Suprapubic skin (tissue), 4 donors: ENCODE measurements at regions not wholly inside any gene's neighbourhood (a gene's known extent, or its start where the extent isn't known, plus 50 kb on each side); places are given as distances from the start of the nearest gene placed in this dataset.

ENCODE experiments used
- DNase-seq, 2 donors: peaks; one replicate each; pipeline ENCODE4 v3.0.0-alpha.2; 2019; ENCODE audit warnings: low spot score in 2 of 2
- H3K27ac ChIP-seq: fragments of 200-600 bp; sonication (generic); one replicate; pipeline ENCODE4 v1.5.1; 2019
- H3K27me3 ChIP-seq: fragments of 200-600 bp; sonication (generic); one replicate; pipeline ENCODE4 v1.5.1; 2019
- H3K36me3 ChIP-seq: fragments of 200-600 bp; sonication (generic); one replicate; pipeline ENCODE4 v1.5.1; 2019
- H3K4me1 ChIP-seq: fragments of 200-600 bp; sonication (generic); one replicate; pipeline ENCODE4 v1.5.1; 2019
- H3K4me3 ChIP-seq: fragments of 200-600 bp; sonication (generic); one replicate; pipeline ENCODE4 v1.5.1; 2019; ENCODE audit warnings: mild to moderate bottlenecking
- H3K9me3 ChIP-seq: fragments of 200-600 bp; sonication (generic); one replicate; pipeline ENCODE4 v1.5.1; 2019
- EP300 ChIP-seq: sonication (generic); formaldehyde crosslinking; IDR thresholded peaks from one replicate; pipeline ENCODE4 v1.6.1; 2017; ENCODE audit warnings: antibody characterized with exemption
- POLR2A ChIP-seq, 2 donors: fragments of 450-650 bp; IDR thresholded peaks; one replicate each; pipeline ENCODE4 v1.6.1; 2017; ENCODE audit warnings: antibody characterized with exemption in 2 of 2, mild to moderate bottlenecking in 2 of 2, moderate library complexity in 2 of 2
- POLR2AphosphoS5 ChIP-seq, 3 donors: sonication (generic); formaldehyde crosslinking; IDR thresholded peaks; one replicate each; pipeline ENCODE4 v1.6.1; 2017; ENCODE audit warnings: antibody characterized with exemption in 3 of 3
- WGBS: methylation state at CpG from one replicate; pipeline ENCODE4 v1.1.5; 2018; 5-methylcytosine and 5-hydroxymethylcytosine counted together
- TF ChIP-seq, protein P1 (sequence below), 2 donors: fragments of 200-600 bp in 1 of 2; fragments of 450-650 bp in 1 of 2; sonication (generic) in 1 of 2; IDR thresholded peaks; one replicate each; pipeline ENCODE4 v1.5.1; 2016 to 2019; ENCODE audit warnings: antibody characterized with exemption in 2 of 2, mild to moderate bottlenecking in 1 of 2, moderate library complexity in 1 of 2

DNA sequence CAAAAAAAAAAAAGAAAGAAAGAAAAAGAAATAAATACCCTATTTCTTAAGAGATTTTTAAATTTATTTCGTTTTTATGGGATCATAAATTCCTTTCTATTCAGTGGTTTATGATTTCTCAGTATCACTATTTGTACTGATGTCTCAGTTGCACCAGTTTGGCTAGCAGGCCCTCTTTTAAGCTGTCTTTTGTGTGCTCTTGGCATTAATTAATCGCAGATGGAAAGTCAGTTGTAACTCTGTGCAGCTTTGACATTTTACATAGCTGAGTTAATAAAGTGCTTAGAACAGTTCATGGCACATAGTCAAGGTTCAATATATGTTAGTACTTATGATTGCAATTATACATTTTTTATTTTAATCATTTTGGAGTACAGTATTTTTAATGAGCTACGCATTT lies 123.7 kb upstream of the NUDT6 start:
- DNase-seq = no peak
- Histone ChIP-seq H3K27ac (no peak overlapping the region), H3K4me1 (no peaks in the 10 kb centered on the region), H3K36me3 (no peaks in the 10 kb centered on the region), H3K27me3 (no peaks in the 10 kb centered on the region), H3K9me3 (peaks cover 36% of the 10 kb centered on the region), H3K4me3 (no peak overlapping the region)
- 70% methylated on average over 3 of the region's 3 CpGs for WGBS
- TF ChIP-seq, protein P1, sequence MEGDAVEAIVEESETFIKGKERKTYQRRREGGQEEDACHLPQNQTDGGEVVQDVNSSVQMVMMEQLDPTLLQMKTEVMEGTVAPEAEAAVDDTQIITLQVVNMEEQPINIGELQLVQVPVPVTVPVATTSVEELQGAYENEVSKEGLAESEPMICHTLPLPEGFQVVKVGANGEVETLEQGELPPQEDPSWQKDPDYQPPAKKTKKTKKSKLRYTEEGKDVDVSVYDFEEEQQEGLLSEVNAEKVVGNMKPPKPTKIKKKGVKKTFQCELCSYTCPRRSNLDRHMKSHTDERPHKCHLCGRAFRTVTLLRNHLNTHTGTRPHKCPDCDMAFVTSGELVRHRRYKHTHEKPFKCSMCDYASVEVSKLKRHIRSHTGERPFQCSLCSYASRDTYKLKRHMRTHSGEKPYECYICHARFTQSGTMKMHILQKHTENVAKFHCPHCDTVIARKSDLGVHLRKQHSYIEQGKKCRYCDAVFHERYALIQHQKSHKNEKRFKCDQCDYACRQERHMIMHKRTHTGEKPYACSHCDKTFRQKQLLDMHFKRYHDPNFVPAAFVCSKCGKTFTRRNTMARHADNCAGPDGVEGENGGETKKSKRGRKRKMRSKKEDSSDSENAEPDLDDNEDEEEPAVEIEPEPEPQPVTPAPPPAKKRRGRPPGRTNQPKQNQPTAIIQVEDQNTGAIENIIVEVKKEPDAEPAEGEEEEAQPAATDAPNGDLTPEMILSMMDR (IDR thresholded peaks at IDR 0.05) = no peak
- TF ChIP-seq EP300 (no peak), POLR2AphosphoS5 (IDR thresholded peaks at IDR 0.05) (no peak), POLR2A (IDR thresholded peaks at IDR 0.05) (no peak)

DNA sequence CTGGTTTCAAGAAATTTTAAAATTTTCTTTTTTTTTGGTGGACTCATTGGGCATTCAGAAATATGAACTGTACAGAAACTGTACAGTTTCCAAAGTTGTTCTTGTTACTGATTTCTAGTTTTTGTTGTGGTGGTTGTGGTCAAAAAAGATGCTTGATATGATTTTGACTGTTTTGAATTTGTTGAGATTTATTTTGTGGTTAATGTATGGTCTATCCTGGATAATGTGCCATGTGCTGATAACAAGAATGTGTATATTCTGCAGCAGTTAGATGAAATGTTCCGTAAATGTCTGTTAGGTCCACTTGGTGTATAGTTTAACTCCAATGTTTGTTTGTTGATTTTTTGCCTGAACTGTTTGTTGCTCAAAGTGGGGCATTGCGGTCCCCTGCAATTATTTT lies 127.6 kb upstream of the NUDT6 start:
- no peak for DNase-seq
- H3K36me3 ChIP-seq = no peaks in the 10 kb centered on the region
- H3K27me3 ChIP-seq = no peaks in the 10 kb centered on the region
- H3K4me1 ChIP-seq = no peaks in the 10 kb centered on the region
- WGBS = 94% methylated on average over 2 of the region's 2 CpGs
- TF ChIP-seq EP300 (no peak), POLR2AphosphoS5 (IDR thresholded peaks at IDR 0.05) (no peak), POLR2A (IDR thresholded peaks at IDR 0.05) (no peak)
- TF ChIP-seq, protein P1 (IDR thresholded peaks at IDR 0.05) = no peak
- H3K27ac ChIP-seq = no peak overlapping the region
- H3K9me3 ChIP-seq = peaks cover 29% of the 10 kb centered on the region
- no peak overlapping the region for H3K4me3 ChIP-seq

DNA sequence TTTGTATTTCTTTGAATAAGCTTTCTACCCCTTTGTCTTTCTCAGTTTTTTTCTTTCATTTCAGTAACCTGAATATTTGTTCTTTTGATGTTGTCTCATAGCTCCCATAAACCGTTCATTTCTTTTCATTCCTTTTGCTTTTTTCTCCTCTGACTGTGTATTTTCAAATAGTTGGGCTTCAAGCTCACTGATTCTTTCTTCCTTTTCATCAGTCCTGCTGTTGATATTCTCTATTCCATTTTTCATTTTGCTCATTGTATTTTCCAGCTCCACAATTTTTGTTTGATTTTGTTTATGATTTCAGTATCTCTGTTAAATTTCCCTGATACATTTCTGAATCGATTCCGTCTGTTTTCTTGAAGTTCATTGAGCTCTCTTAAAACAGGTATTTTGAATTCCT lies 129.6 kb upstream of the NUDT6 start:
- Histone ChIP-seq H3K27me3 (no peaks in the 10 kb centered on the region), H3K4me3 (no peak overlapping the region), H3K4me1 (no peaks in the 10 kb centered on the region), H3K36me3 (peaks cover under 1% of the 10 kb centered on the region), H3K9me3 (peaks cover 29% of the 10 kb centered on the region), H3K27ac (no peak overlapping the region)
- TF ChIP-seq, protein P1 (IDR thresholded peaks at IDR 0.05) = no peak
- no peak for TF ChIP-seq EP300
- TF ChIP-seq POLR2AphosphoS5 (IDR thresholded peaks at IDR 0.05) = no peak
- TF ChIP-seq POLR2A (IDR thresholded peaks at IDR 0.05) = no peak
- 98% methylated on average over 3 of the region's 3 CpGs for WGBS
- no peak for DNase-seq

DNA sequence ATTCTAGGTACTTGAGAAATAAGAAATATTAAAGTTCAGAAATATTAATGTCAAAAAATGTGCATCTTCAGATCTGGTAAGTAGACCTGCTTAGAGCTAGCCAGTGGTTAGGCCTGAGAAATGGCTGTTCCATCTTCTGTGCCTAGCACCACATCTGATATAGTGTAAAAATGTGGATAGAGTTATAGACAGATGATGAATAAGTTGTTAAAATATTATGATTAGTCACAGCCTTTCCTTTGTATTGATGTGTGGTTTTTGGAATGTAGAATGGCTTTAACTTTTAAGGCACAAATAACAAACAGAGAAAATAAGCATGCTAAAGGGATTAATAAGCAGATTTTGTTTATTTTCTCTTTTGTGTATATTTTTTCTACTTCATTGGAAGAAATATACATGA lies 133.5 kb upstream of the NUDT6 start:
- TF ChIP-seq POLR2AphosphoS5 (IDR thresholded peaks at IDR 0.05) = no peak
- no peak for DNase-seq
- H3K27me3 ChIP-seq = no peaks in the 10 kb centered on the region
- H3K9me3 ChIP-seq = peaks cover 13% of the 10 kb centered on the region
- no peak overlapping the region for H3K4me3 ChIP-seq
- peaks cover 8% of the 10 kb centered on the region for H3K36me3 ChIP-seq
- H3K27ac ChIP-seq = no peak overlapping the region
- no peaks in the 10 kb centered on the region for H3K4me1 ChIP-seq

DNA sequence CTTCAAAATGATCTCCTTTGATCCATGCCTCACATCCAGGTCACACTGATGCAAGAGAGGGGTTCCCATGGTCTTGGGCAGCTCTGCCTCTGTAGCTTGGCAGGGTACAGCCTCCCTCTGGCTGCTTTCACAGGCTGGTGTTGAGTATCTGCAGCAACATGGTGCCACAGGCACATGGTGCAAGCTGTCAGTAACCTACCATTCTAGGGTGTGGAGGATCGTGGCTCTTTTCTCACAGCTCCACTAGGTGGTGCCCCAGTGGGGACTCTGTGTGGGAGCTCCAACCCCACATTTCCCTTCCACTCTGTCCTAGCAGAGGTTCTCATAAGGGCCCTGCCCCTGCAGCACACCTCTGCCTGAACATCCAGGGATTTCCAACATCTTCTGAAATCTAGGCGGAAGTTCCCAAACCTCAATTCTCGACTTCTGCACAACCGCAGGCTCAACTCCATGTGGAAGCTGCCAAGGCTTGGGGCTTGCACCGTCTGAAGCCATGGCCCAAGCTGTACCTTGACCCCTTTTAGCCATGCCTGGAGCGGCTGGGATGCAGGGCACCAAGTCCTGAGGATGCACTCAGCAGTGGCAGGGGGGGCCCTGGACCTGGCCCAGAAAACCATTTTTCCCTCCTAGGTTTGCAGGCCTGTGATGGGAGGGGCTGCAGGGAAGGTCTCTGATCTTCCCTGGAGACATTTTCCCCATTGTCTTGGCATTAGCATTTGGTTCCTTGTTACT lies 137.8 kb upstream of the NUDT6 start:
- 95% methylated on average over 5 of the region's 6 CpGs for WGBS
- peaks cover 8% of the 10 kb centered on the region for H3K36me3 ChIP-seq
- no peak overlapping the region for H3K27ac ChIP-seq
- H3K27me3 ChIP-seq = no peaks in the 10 kb centered on the region
- H3K4me3 ChIP-seq = no peak overlapping the region
- H3K9me3 ChIP-seq = no peaks in the 10 kb centered on the region
- DNase-seq = no peak
- TF ChIP-seq POLR2A (IDR thresholded peaks at IDR 0.05) (no peak), POLR2AphosphoS5 (IDR thresholded peaks at IDR 0.05) (no peak), EP300 (no peak)
- TF ChIP-seq, protein P1 (IDR thresholded peaks at IDR 0.05) = no peak
- no peaks in the 10 kb centered on the region for H3K4me1 ChIP-seq

DNA sequence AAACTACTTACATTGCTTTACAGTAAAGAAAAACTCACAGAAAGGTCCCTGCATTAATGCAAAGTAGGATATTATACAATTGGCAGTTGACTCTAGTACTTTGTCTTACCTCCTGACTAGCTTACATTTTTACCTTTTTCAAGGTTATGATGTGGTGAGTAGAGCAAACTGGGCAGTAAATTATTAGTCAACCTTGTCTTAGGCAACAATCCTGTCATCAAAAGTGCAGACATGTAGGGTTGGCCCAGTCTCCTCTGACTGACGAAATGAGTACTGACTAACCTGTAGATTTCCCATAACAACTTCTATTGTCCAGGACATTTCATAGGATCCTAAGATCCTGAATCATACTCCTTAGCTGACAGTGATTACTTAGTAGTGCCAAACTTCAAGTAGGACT lies 142.0 kb upstream of the NUDT6 start:
- Histone ChIP-seq H3K27me3 (no peaks in the 10 kb centered on the region), H3K4me1 (no peaks in the 10 kb centered on the region), H3K36me3 (no peaks in the 10 kb centered on the region), H3K9me3 (no peaks in the 10 kb centered on the region), H3K27ac (no peak overlapping the region), H3K4me3 (no peak overlapping the region)
- no peak for DNase-seq
- no peak for TF ChIP-seq POLR2AphosphoS5 (IDR thresholded peaks at IDR 0.05)
- no peak for TF ChIP-seq EP300
- TF ChIP-seq, protein P1 (IDR thresholded peaks at IDR 0.05) = no peak
- no peak for TF ChIP-seq POLR2A (IDR thresholded peaks at IDR 0.05)
- 79% methylated on average over 1 of the region's 1 CpG for WGBS
